HPDE6-E6E7 (cell line): ENCODE measurements at regions not wholly inside any gene's neighbourhood (a gene's known extent, or its start where the extent isn't known, plus 50 kb on each side); places are given as distances from the start of the nearest gene placed in this dataset.
"Not testable (repeated sequence)": the region's sequence is repeated elsewhere in the genome, so short reads cannot be mapped to it uniquely, and the experiment has no call there.

Source experiments
- DNase-seq: peaks from one replicate; pipeline ENCODE4 v3.0.0; 2011; ENCODE audit warnings: missing footprints; ENCODE audit errors: extremely low spot score

DNA sequence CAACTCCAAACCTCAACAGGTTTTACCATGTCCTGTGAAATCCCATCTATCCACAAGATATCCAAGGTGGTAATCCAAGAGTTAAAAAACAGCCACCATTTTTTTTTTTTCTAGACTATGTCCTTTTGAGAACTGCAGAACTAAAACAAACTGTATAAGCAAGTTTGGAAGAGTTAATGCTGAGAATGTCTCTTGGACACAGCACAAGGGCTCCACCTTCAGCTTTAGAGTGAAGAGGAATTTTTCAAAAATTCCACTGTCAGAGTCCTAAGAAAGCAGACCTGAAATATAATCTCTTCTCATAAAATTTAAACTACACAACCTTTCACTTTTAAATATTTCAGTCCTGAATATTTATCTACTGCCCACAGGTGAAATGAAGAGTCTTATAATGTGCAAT, 167.8 kb upstream of the CCNG1 start:
- DNase-seq = no peak

DNA sequence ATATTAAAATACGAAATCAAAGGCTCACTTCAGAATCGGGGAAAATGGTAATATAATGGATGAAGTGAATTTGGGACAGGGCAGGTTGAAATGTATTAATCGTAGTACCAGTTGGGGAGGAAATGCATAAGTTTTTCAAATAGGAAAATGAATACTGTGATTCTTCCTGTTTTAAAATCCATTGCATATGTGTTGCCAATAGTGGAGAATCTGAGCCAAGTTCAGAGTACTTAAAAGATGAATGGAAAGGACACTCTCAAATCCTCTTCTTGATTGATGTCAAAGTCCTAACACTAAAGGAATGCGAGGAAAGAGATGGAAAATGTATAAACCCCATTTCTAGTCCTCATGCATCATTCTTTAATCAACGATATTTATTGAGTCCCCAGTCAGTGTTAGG, 160.9 kb upstream of the CCNG1 start:
- no peak for DNase-seq

DNA sequence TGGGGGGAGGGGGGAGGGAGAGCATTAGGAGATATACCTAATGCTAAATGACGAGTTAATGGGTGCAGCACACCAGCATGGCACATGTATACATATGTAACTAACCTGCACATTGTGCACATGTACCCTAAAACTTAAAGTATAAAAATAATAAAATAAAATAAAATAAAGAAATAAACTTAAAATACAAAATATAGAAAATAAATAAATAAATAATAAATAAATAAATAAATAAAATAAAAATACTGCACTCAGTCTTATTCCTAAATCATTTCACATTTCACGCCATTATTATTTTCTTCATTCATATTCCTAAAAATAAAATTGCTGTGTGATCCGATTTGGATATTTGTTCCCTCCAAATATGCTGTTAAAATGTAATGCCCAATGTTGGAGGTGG, 156.5 kb upstream of the CCNG1 start:
- not testable (repeated sequence) for DNase-seq

DNA sequence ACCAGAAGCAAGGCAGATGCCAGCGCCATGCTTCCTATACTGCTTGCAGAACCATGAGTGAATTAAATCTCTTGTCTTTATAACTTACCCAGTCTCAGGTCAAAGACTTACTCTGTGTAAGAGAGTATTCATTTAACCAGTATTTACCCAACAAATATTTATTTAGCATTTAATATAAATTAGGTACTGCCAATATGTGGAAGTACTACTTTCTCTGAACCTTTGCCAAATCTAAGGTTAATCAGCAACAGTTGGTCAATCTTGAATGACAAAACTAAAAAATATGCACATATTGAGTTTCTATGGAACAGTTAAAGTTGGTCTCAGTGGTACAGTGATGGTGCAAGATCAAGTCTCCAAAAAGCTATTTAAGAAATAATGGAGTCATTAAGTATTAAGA, 155.9 kb upstream of the CCNG1 start:
- no peak for DNase-seq

DNA sequence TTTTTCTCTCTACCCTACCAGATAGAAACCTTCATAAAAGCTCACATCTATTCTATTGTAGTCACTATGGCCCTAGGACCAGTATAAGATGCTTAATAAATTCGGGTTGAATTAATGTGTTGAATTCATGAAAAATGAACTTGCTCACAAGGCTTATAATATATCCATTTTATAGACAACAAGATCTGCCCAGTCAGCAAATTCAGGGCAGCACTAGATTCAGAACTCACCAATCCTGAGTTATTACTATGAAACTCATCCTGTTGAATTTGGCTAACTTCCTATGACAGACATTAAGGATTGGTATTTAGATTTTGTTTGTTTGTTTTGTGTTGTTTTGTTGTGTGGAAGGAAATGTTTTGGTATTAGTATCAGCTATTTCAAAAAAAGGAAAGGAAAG, 143.6 kb upstream of the CCNG1 start:
- no peak for DNase-seq

DNA sequence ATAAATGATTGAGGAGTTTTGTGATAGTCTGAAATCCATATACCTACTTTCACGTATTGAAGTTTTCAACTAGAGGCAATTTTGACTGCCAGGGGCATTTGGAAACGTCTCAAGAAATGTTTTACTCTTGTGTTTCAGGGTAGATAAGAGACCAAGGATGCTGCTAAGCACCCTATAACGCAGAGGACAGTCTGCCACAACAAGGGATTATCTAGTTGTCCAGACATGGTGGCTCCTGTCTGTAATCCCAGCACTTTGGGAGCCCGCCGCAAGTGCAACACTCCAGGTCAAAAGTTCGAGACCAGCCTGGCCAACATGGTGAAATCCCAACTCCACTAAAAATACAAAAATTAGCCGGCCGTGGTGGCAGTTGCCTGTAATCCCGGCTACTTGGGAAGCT, 133.7 kb upstream of the CCNG1 start:
- no peak for DNase-seq

DNA sequence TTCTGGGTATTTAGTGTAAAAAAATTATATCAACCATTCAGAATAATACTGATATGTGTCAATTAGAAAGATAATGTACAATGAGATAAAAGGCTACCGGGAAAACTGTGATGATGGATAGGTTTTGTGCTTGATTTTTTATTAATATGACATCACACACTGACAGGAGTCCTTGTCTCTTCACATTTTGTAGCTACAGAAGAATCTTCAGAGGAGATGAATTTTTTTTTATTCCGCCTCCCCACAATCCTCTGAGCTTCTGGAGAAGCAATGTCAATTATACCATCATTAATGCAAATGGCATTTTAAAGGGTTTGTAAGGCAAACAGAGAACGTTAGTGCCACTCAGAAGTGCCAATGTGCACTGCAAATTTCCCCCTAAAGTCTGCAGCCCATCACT, 131.7 kb upstream of the CCNG1 start:
- no peak for DNase-seq

DNA sequence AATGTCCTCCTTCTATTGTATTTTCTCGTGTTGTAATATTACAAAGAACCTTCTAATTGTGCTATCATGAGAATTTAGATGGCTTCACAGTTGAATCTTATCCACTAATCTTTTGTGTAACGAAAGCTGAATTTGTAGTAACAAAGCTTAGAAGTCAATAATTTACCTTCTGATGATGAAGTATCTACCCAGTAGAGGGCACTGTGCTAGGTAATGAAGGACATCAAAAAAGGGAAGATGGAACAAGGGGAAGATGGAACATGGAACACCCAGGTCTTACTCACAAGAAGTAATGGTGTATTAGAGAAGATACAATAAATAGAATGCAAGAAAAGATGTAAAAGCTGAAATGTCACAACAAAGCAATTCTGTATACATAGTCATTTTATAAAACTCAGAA, 131.0 kb upstream of the CCNG1 start:
- DNase-seq = no peak

DNA sequence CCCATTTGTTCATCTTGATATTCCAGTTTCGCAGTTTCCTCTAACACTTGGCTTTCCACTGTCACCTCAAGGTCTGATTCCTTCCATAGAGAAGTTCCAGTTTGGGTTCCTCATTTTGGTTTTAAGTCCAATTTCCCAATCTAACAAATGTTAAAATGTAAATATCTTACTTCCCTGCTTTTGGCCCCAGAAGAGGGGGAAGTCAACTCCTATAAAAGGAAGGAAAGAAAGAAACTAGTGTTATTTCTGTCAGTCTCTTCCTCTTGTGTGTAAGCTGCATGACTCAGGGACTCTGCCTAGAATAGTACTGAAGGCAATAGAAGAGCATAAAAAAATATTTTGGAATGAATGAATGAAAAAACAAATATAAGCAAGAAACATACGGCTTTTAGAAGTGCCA, 127.5 kb upstream of the CCNG1 start:
- DNase-seq = no peak

DNA sequence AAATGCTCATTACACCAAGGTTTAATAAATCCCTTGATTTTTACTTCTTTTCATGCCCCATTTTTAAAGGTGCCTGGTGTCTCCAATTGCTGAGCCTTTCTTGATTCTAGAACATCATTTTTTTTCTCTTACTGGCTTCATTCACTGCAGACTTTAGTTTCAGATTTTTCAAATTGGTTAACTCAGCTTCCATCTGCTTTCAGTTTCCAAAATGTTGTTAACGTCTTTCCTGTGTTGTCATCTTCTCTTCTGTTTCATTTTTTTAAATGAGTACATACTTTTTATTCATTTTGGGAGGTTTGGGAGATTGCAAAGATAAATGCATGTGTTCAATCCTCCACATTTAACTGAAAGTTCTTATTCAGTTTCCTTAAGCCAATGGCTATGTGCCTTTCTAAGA, 126.4 kb upstream of the CCNG1 start:
- DNase-seq = no peak

DNA sequence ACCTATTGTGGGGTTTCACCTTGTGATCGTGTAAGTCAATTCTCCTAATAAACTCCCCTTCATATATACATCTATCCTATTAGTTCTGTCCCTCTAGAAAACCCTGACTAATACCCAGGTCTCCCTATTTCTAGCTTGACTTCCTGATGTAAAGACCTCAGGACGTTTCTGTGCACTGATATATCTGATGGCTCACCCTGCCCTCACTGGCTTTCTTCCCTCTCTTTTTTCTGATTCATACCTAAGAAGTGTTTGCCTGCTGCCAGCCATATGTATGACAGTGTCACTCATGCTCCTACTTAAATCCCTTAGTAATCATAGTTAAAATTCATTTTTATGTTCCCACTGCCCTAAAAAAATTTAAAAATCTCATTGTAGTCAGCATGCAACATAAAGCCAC, 124.8 kb upstream of the CCNG1 start:
- no peak for DNase-seq

DNA sequence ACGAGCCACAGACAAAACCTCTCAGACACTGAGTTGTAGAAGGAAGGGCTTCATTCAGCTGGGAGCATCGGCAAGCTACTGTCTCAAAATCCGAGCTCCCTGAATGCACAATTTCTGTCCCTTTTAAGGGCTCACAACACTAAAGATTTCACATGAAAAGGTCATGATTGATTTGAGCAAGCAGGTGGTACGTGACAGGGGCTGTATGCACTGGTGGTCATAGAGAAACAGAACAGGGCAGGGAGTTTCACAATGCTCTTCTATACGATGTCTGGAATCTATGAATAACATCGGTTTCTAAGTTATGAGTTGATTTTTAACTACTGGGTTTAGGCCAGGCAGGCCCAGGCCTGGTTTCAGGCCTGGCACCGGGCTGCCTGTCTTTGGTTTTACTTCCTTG, 124.3 kb upstream of the CCNG1 start:
- DNase-seq = not testable (repeated sequence)

DNA sequence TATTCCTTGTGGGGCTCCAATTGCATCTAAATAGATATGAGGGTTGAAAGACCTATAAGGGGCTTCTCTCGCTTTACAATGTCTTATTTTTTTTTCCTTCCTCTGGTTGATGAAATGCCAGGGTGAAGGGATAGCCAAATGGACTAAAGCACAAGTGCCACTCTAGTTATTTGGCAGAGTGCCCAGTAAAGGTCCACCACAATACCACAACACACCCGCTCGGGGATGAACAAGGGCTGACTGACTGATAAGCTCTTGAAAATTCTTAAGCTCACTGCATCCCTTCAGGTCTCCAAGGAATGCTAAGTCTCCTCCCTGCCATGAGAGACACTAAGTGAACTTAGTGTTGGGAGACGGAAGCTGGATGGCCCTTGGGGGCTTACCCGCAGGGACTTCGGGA, 121.0 kb upstream of the CCNG1 start:
- not testable (repeated sequence) for DNase-seq

DNA sequence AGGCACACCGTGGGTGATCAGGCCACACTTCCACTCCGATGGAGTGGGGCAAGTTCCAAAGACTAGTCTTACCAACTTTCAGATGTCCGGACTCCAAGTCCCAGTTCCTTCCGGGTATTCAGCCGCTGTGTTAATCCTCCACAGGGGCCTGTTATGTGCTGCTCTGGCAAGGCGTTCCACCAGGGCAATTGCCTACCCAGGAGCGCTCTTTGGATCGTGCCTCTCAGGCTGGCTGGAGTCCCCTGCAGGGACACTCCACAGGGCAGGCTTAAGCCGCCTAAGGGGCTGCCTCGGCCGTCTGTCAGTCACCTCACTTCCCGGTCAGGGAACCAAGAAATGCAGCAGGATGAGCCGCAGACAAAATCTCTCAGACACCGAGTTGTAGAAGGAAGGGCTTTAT, 118.7 kb upstream of the CCNG1 start:
- no peak for DNase-seq

DNA sequence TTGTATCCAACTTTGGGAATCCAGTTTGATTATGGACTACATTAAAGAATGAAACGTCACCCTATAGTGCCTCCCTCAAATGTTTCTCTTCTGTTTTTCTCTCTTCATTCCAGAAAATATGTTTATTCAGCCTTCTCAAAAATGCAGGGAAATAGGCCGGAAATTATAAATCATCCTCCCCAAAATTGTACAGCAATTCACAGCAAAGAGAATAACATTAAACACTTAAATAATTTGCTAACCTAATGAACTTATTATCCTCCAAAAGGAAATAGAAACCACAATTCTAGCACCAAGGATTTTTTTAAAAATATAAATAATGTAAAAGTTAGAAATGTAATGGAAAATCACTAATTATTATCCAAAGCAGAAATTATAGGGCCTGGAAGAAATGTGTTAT, 115.9 kb upstream of the CCNG1 start:
- no peak for DNase-seq

DNA sequence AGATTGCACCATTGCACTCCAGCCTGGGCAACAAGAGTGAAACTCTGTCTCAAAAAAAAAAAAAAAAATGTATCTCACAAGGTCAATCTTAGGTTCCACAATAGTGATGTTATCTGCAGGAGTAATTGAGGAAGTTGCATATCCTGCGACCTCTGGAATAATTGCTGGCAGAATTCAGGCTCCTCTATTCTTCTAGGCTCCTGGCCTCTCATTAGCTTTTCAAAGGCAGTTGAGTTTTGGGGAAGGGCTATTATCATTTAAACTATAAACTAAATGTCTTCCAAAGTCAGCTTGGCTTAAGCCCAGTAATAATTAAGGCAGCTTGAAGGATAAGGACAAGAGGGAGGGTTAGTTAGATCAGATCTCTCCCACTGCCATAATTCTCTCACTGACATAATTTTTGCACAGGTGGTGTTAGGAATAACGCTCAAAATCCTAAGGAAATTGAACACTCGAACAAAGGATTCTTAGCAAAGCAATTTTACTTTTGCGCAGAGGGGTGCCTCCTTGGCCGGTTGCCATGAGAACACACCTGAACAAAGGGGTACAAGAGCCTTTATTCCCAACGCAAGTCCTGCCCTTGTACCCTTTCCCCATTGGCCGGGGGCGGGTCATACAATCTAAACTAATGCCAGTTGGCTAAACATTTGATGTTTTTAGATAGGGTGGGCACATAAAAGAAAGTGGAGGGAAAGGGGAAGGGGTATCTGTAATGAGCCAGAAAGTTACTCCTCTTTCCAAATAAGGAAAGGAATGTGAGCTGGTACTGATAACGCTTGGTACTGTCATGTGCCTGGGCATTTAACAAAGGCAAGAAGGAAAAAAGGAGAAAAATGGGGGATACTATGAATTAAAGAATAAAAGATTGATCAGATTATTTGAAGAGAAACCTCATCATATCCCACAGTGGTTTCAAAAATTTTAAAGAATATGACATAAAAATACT, 106.4 kb upstream of the CCNG1 start:
- DNase-seq = no peak

DNA sequence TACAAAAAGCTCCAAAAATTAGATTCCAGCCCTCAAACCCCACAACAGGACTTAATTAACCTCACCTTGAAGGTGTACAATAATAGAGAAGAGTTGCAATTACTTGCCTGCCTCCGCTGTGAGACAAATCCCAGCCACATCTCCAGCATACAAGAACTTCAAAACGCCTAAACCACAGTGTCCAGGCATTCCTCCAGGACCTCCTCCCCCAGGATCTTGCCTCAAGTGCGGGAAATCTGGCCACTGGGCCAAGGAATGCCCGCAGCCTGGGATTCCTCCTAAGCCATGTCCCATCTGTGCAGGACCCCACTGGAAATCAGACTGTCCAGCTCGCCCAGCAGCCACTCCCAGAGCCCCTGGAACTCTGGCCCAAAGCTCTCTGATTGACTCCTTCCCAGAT, 101.3 kb upstream of the CCNG1 start:
- DNase-seq = not testable (repeated sequence)

DNA sequence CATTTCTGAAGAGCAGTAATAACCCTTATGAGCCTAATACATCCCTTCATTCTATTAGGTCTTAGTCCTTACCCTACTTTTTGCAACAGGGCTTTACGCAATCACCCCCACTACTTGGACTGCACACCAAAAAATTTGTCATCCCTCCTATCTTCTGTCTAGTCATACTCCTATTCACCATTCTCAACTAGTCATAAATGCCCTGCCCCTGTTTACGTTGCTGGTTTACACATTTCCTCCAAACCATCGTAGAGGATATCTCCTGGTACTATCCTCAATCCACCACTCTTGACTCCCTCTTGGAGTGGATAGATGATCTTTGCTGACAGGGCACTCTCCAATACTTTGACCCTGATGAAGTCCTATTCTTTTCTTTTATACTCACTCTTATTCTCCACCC, 98.2 kb upstream of the CCNG1 start:
- no peak for DNase-seq

DNA sequence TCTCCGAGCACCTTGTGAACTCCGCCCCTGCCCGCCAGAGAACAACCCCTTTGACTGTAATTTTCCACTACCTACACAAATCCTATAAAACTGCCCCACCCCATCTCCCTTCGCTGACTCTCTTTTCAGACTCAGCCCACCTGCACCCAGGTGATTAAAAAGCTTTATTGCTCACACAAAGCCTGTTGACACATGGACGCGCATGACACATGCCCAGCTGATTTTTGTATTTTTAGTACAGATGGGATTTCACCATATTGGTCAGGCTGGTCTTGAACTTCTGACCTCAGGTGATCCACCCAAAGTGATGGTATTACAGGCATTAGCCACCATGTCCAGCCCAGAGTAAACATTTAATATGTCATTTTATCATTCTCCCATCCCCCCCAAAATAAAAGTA, 97.0 kb upstream of the CCNG1 start:
- not testable (repeated sequence) for DNase-seq

DNA sequence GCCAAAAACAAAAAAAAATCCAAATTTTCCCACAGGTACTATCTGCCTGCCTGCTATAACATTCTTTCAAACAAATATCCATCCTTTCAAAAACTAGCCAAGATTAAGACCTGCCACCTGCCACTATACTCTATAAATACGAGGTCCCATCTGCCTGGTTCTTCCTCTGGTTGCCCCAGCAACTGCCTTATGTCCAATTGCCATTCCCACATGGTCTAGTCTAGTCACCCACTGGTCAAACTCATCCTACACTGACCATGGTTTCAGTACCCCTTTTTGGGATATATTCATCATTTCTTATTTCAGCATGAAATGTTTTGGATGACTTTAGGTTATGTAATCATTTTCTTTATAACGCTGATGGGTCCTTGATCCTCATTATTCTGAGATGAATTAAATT, 95.1 kb upstream of the CCNG1 start:
- DNase-seq = no peak

DNA sequence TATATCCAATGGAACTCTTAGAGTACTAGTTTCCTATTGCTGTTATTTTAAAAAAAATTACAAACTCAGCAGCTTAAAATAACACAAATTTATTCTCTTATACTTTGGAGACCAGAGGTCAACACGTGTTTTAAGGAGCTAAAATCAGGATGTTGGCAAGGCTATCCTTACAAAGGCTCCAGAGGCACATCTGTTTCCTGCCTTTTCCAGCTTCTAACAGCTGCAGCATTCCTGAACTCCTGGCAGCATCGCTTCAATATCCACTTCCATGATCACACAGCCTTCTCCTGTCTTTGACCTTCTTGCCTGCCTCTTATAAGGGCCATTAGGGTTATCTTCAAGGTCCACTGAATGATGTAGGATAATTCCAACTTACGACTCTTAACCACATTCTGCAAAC, 92.2 kb upstream of the CCNG1 start:
- DNase-seq = no peak

DNA sequence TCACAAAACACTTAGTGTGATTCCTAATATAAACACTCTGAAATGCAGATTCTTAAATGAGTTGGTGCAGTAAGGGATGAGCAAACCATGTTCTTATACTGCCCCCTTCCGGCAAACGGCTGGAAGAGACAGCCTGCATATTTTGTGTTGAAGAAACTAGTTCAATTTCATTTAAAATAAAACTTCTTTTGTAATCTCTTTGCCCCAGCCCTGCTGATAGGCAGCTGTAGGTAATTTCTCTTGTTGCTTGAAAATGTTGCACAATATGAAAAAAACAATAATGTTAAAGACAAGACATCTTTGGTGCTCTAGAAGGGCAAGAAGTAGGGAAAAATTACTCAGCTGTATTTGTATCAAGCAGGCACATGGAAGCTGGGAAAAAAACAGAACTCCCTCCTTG, 89.7 kb upstream of the CCNG1 start:
- DNase-seq = peak; percentile 7

DNA sequence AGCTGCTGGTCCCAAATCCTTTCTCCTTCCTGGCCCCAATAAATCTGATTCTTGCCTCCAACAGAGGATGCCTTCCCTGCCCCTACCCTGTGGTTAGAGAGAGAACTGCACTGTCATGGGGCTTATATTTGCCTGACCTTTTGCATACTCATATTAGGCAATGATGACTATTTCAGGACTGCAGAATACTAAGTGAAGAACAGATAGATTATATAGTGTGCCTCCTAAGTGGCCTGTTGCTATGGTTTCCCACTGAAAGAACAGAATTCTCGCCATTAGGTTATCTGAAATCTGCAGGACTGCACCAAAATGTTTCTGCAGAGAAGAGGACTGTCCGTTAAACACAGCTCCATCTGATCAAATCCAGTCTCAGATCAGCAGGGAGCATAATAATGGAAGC, 87.3 kb upstream of the CCNG1 start:
- no peak for DNase-seq

DNA sequence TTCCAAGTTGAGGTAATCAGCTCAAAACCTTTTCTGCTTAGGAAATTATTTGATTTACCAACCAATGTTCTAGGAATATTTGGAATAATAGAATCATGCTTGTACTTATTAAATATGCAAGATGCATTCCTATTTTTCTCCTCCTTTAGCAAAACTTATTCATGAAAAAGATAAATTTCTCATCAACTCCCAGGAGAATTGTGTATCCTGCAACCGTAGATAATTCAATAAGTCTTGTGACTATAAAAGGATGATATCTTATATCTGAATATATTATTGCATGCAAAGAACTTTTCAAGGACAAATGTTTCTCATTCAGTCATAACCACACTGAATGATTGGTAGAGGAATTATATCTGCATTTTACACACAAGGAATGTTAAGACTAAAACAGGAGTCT, 84.9 kb upstream of the CCNG1 start:
- no peak for DNase-seq
